OCI-LY1 (cell line): ENCODE measurements at regions not wholly inside any gene's neighbourhood (a gene's known extent, or its start where the extent isn't known, plus 50 kb on each side); places are given as distances from the start of the nearest gene placed in this dataset.

Experiments used
- H2AFZ ChIP-seq: fragments of 200-600 bp; sonication (generic), shearing (Covaris generic); 2 replicates; pipeline ENCODE4 v1.6.0; 2014; ENCODE audit warnings: antibody characterized with exemption, mild to moderate bottlenecking, low read length
- H3F3A ChIP-seq: fragments of 200-600 bp; sonication (generic), shearing (Covaris generic); 2 replicates; pipeline ENCODE4 v1.6.0; 2014; ENCODE audit warnings: mild to moderate bottlenecking, antibody characterized with exemption, low read length, moderate library complexity; ENCODE audit not compliant: insufficient read depth
- H3K27ac ChIP-seq: fragments of 200-600 bp; sonication (generic); 2 replicates; pipeline ENCODE4 v1.5.1; 2014; ENCODE audit warnings: low read length, mixed run types, mild to moderate bottlenecking, low read depth; ENCODE audit not compliant: poor library complexity, severe bottlenecking
- H3K27me3 ChIP-seq: fragments of 200-600 bp; sonication (generic); 2 replicates; pipeline ENCODE4 v1.6.0; 2014; ENCODE audit warnings: antibody characterized with exemption, mild to moderate bottlenecking, low read length, moderate library complexity; ENCODE audit not compliant: insufficient read depth
- H3K36me3 ChIP-seq: fragments of 200-600 bp; sonication (generic); 2 replicates; pipeline ENCODE4 v1.6.1; 2014; ENCODE audit warnings: mild to moderate bottlenecking, antibody characterized with exemption, low read length, moderate library complexity, mixed read lengths; ENCODE audit not compliant: insufficient read depth
- H3K4me1 ChIP-seq: fragments of 200-600 bp; sonication (generic); 2 replicates; pipeline ENCODE4 v1.5.1; 2014; ENCODE audit warnings: mild to moderate bottlenecking, low read length, moderate library complexity; ENCODE audit not compliant: insufficient read depth, severe bottlenecking
- H3K4me2 ChIP-seq: fragments of 200-600 bp; sonication (generic), shearing (Covaris generic); 2 replicates; pipeline ENCODE4 v1.6.1; 2014; ENCODE audit warnings: low read length
- H3K4me3 ChIP-seq: fragments of 200-600 bp; sonication (generic); 2 replicates; pipeline ENCODE4 v1.5.1; 2014; ENCODE audit warnings: low read length, low read depth, mild to moderate bottlenecking, mixed read lengths; ENCODE audit not compliant: poor library complexity, severe bottlenecking
- H3K79me2 ChIP-seq: fragments of 200-600 bp; shearing (Covaris generic); 2 replicates; pipeline ENCODE4 v1.6.1; 2016; ENCODE audit warnings: mixed run types, low read length, mixed read lengths; ENCODE audit not compliant: insufficient read depth
- H3K9ac ChIP-seq: fragments of 200-600 bp; sonication (generic), shearing (Covaris generic); 2 replicates; pipeline ENCODE4 v1.6.1; 2014; ENCODE audit warnings: mild to moderate bottlenecking, low read length, mixed read lengths
- H3K9me2 ChIP-seq: fragments of 200-600 bp; sonication (generic), shearing (Covaris generic); 2 replicates; pipeline ENCODE4 v1.6.1; 2014; ENCODE audit warnings: low read depth, mild to moderate bottlenecking, low read length, mixed read lengths
- H3K9me3 ChIP-seq: fragments of 200-600 bp; shearing (Covaris generic); 2 replicates; pipeline ENCODE4 v1.6.1; 2014; ENCODE audit warnings: low read length, mixed read lengths
- H4K20me1 ChIP-seq: fragments of 200-600 bp; sonication (generic), shearing (Covaris generic); 2 replicates; pipeline ENCODE4 v1.6.0; 2016; ENCODE audit warnings: mild to moderate bottlenecking, low read length; ENCODE audit not compliant: insufficient read depth
- EZH2 ChIP-seq: fragments of 200-600 bp; sonication (generic), shearing (Covaris generic); IDR thresholded peaks from 2 replicates; pipeline ENCODE4 v1.8.0; 2017; ENCODE audit warnings: borderline replicate concordance, mixed run types, mild to moderate bottlenecking, antibody characterized with exemption, low read length, moderate library complexity, mixed read lengths
- TF ChIP-seq, protein P1 (sequence below): fragments of 200-600 bp; sonication (generic), shearing (Covaris generic); IDR thresholded peaks from 2 replicates; pipeline ENCODE4 v1.5.1; 2017; ENCODE audit warnings: mild to moderate bottlenecking, antibody characterized with exemption, low read length, moderate library complexity, mixed read lengths

DNA sequence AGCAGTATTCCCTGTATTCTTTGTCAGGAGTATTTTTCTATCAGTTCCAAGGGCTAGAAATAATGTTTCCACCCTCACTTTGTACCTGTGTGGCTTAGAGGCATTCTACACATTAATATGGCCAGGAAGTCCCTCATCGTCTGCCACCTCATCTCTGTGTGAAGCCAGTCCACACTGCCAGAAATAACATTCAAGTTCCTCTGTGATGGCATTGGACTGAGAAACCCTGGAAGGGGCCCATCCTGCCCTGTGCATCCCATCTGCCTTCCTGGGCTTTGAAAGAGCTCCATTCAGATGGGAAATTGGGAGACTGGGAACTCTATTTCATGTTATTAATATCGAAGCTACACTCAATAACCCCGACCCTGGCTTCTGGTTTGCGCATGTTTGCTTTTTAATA lies 497.2 kb upstream of the CDH5 start:
- no peak overlapping the region for H3K4me3 ChIP-seq
- H3K4me2 ChIP-seq, result no peak overlapping the region
- H3K79me2 ChIP-seq, result no peaks in the 10 kb centered on the region

GRCh38 chr16:65867276-65867960 lies 499.1 kb upstream of the CDH5 start:
- no peaks in the 10 kb centered on the region for H3F3A ChIP-seq
- no peak overlapping the region for H2AFZ ChIP-seq
- no peaks in the 10 kb centered on the region; the same call in 1 of the 2 replicates for H3K9me3 ChIP-seq
- no peaks in the 10 kb centered on the region for H4K20me1 ChIP-seq
- H3K9me2 ChIP-seq, result no peaks in the 10 kb centered on the region
- no peak overlapping the region for H3K4me2 ChIP-seq
- TF ChIP-seq, protein P1, sequence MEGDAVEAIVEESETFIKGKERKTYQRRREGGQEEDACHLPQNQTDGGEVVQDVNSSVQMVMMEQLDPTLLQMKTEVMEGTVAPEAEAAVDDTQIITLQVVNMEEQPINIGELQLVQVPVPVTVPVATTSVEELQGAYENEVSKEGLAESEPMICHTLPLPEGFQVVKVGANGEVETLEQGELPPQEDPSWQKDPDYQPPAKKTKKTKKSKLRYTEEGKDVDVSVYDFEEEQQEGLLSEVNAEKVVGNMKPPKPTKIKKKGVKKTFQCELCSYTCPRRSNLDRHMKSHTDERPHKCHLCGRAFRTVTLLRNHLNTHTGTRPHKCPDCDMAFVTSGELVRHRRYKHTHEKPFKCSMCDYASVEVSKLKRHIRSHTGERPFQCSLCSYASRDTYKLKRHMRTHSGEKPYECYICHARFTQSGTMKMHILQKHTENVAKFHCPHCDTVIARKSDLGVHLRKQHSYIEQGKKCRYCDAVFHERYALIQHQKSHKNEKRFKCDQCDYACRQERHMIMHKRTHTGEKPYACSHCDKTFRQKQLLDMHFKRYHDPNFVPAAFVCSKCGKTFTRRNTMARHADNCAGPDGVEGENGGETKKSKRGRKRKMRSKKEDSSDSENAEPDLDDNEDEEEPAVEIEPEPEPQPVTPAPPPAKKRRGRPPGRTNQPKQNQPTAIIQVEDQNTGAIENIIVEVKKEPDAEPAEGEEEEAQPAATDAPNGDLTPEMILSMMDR, result no peak
- TF ChIP-seq EZH2, result no peak
- no peaks in the 10 kb centered on the region for H3K4me1 ChIP-seq
- H3K27me3 ChIP-seq, result no peaks in the 10 kb centered on the region
- no peak overlapping the region for H3K9ac ChIP-seq
- no peak overlapping the region for H3K27ac ChIP-seq
- H3K36me3 ChIP-seq, result no peaks in the 10 kb centered on the region
- H3K79me2 ChIP-seq, result no peaks in the 10 kb centered on the region
- H3K4me3 ChIP-seq, result no peak overlapping the region

More for the DNA sequence above, 497.2 kb upstream of the CDH5 start:
- no peaks in the 10 kb centered on the region for H3K36me3 ChIP-seq
- H3K9me3 ChIP-seq, result no peaks in the 10 kb centered on the region; the same call in 1 of the 2 replicates
- H3K9me2 ChIP-seq, result no peaks in the 10 kb centered on the region
- H4K20me1 ChIP-seq, result no peaks in the 10 kb centered on the region
- H3F3A ChIP-seq, result no peaks in the 10 kb centered on the region
- H3K9ac ChIP-seq, result no peak overlapping the region
- no peak for TF ChIP-seq EZH2
- TF ChIP-seq, protein P1, result no peak
- no peaks in the 10 kb centered on the region for H3K27me3 ChIP-seq
- H3K27ac ChIP-seq, result no peak overlapping the region
- no peak overlapping the region for H2AFZ ChIP-seq
- no peaks in the 10 kb centered on the region for H3K4me1 ChIP-seq

DNA sequence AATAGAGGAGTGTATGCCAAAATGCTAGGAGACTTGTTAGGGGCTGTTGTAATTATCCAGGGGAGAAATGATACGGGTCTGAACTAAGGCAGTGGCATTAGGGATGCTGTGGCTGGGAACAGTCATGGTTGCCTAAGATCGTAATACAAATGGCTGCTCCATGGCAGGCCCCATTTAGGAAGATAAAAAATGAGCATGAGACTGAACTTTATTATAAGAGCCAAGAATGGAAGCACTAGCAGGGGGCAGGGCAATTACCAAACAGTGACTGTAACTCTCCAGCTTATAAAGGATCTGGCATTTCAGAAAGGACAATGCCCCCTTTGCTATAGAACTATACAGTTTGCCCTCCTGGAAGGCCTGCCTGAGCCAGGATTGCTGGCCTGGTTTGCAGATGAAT lies 503.3 kb upstream of the CDH5 start:
- H3K9me2 ChIP-seq, result no peaks in the 10 kb centered on the region
- no peaks in the 10 kb centered on the region for H3K27me3 ChIP-seq
- no peaks in the 10 kb centered on the region; the same call in 1 of the 2 replicates for H3K9me3 ChIP-seq
- no peak overlapping the region for H3K4me2 ChIP-seq
- no peaks in the 10 kb centered on the region for H3K79me2 ChIP-seq
- TF ChIP-seq EZH2, result no peak
- TF ChIP-seq, protein P1, result no peak
- no peak overlapping the region for H3K4me3 ChIP-seq
- H3K36me3 ChIP-seq, result no peaks in the 10 kb centered on the region
- no peak overlapping the region for H3K9ac ChIP-seq
- no peaks in the 10 kb centered on the region for H3F3A ChIP-seq
- no peak overlapping the region for H3K27ac ChIP-seq
- H3K4me1 ChIP-seq, result no peaks in the 10 kb centered on the region
- H4K20me1 ChIP-seq, result no peaks in the 10 kb centered on the region
- H2AFZ ChIP-seq, result no peak overlapping the region
